ENCODE measurements at regions not wholly inside any gene's neighbourhood (a gene's known extent, or its start where the extent isn't known, plus 50 kb on each side); places are given as distances from the start of the nearest gene placed in this dataset.

DNA sequence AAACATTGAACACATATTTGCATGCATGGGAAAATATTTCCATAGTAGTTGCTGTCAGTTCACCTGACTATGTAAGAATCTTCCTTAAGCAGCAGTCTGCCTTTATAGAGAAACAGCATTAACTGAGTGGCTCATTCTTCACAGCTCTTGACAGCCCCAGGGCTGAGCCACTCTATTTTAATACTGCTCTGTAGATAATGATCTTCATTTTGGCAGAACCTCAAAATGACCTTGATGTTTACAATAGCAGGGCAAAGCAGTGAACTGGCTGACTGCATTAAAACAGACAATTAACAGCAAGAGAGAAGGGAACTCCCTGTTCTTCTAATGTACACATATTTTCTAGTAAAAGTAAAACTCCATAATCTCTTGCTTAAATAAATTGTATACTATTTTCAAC, 580.6 kb upstream of the SOX11 start:
- no peak for DNase-seq

DNA sequence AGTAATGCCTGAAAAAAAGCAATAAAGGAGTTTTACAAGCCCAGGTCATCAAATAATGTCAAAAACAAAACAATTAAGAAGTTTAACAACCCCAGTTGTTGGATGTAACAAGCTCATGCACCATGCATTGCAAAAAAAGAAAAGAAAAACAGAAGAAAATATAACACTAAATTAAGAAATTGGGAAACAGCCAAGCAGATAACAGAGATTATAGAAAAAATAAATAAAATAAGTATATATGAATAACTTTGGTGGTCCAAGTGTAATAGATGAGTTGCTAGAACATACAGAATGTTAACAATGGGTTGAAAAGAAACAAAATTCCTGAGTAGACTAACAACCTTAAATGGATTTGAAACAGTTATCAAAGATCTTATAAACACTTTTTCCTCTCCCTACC, 573.1 kb upstream of the SOX11 start:
- no peak for DNase-seq

DNA sequence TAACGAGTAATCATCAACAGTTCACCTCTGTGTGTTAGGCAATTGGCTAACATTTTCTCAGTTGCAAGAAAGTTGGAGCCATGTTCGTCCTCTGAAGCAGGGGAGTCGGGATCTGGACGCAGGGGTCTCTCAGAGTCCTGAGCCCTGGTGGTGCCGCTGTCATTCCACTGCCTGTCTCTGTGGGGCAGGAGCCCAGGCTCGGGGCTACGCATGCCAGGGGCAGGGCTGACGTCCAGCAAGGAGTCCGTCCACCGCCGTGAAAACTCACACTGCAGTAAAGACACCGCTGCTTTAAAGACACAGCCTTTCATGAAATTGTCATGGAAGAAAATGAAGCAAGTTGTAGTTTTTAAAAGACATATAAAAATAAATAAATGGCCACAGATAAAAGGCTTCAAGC, 571.1 kb upstream of the SOX11 start:
- no peak for DNase-seq

DNA sequence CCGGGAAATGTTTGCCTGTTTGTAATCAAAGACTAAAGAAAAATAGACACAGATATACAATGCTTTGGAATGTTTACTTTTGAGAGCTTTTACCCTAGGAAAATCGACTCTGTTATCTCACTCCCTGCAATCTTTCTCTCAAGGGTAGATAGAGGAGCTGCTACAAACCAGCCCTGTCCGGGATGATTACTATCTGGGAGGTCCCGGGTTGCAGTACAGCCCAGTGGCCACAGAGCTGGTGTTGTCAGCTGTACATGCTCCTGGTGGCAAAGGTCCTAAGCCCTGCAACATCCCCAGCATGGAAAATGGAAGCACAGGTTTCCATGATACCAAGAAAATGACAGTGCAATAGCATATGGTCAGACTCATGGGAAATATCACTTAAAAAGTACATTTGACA, 570.5 kb upstream of the SOX11 start:
- DNase-seq, result no peak

DNA sequence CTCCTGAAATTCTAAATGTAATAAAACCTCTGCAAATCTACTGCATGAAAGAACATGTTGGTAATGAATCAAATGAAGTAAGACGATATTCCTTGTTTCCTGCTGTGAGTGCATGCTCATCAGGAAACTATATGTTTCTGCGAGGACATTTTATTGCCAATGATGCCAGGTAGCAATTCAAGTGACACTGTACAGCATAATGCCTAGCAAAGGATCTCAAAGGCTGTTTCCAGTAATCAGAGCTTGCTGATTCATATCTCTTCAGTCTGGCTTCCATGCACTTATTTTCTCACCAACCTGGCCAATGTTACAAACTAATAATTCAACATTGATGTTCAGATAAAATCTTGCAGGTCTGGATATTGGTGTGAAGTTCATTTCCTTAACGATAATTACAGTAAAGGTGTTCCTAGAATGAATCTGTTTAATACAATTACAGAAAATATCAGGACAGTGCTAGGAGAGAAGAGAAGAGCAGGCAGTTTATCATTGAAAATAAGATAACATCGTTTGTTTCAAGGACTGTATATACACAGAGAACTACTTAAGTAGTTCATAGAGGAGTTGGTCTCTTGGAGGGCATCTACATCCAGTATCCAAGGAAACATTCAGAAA, 568.5 kb upstream of the SOX11 start:
- DNase-seq, result no peak

DNA sequence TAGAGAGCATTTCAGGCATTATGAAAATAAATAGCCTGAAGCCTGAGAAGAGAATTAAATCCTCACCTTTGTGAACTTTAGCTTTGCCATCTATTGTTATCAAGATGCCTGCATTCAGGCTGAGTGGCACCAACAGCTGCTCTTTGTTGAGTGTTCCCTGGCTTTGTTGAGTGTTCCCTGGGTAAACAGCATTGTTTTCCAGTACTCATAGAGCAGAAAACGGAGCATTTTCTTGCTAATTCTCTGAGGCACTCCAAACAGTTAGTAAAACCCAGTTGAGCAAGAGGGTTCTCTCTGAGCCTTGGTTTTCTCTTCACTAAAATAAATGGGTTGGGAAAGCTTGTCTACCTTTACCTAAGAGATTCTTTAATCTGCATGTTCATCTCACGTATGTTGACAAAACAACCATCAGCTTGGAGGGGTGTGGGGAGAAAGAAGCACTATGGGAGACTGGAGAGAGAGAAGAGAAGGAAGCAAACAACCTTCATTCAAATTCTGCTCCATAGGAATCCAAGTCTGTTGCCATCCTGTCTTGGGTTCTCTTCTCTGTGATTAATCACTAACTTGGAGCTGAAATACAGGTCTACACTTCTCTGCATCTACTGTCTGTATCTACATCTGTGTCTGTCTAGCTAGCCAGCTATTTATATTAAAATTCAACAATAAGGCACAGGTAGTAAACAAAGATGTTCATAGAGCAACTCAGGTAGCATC, 567.0 kb upstream of the SOX11 start:
- DNase-seq, result no peak

DNA sequence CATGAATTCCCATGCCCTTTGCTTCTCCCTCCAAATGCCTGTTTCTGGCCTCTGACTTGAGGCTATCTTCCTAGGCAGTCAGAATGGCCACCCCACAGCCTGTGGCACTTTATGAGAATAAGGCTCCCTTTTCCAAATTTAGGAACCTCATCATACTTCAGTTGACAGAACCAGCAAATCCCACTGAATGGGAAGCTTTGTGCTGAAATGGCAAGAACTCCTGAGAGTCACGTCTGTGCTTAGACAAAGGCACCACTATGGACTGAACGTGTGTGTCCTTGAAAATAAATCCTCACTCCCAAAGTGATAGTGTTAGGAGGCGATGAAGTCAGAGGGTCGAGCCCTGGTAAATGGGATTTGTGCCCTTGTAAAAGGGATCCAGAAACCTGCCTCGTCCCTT, 559.9 kb upstream of the SOX11 start:
- no peak for DNase-seq

DNA sequence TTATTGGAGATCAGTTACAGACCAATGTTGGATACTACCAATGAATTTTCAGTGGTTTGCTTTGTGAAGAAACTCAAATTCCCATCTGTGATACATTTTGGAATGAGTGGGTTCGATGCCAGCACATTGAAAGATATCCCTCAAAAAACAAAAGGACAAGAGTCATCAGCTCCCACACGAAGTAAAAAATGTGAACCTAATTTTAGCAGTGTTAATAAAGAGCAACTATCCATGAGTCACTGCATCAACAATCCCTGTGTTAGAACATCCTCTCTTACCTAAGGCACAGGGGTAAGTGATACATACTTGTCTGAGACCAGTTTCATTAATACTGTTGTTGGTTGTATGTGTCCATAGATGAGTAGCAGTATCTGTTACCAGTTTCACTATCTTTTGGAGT, 551.8 kb upstream of the SOX11 start:
- DNase-seq, result no peak

DNA sequence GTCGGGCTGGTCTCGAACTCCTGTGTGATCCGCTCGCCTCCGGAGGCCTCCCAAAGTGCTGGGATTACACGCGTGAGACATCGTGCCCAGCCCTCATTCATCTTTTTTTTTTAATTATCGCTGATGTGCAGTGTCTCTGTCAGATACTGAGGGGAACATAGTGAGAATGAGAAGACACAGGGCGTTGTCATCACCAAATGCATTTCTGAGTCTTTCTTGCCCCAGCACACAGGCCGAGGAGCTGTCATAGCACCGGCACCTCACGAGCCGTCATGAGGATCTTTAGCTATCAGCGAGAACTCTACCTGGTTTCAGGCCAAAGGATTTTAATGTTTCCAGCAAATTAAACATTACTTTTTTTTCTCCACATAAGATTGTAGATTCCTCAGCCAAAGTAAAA, 548.0 kb upstream of the SOX11 start:
- no peak for DNase-seq

DNA sequence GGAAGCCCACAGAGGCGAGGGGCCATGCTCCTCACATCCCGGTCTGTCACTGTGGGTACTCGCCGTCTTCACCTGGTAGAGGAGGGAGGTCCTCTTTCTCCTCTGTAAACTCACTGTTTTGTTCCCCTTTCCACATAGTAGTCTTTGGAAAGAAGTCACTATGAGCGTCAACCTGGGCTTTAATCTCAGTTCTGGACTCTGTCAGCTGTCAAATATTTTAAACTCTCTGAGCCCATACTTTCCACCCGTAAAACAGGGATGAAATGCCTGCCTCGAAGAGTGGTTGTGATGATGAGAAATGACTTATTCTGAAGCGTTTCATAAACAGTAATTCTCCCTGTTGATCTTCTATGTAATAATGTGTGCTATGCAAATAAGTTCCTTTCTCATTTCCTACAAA, 547.1 kb upstream of the SOX11 start:
- DNase-seq, result no peak

DNA sequence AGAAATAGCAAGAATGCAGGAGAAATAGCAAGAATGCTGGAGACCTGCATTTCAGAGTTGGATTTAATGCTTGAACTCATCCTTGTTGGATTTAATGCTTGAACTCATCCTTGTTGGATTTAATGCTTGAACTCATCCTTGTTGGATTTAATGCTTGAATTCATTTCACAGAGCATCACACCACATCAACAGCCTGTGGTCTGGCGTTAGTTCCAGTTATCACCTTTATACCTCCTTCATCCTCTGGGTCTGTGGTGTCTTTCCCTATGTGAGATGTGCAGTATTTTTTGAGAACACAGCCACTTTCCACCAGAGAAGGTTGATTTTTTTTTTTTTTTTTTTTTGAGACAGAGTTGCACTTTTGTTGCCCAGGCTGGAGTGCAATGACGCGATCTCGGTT, 546.4 kb upstream of the SOX11 start:
- DNase-seq, result no peak

DNA sequence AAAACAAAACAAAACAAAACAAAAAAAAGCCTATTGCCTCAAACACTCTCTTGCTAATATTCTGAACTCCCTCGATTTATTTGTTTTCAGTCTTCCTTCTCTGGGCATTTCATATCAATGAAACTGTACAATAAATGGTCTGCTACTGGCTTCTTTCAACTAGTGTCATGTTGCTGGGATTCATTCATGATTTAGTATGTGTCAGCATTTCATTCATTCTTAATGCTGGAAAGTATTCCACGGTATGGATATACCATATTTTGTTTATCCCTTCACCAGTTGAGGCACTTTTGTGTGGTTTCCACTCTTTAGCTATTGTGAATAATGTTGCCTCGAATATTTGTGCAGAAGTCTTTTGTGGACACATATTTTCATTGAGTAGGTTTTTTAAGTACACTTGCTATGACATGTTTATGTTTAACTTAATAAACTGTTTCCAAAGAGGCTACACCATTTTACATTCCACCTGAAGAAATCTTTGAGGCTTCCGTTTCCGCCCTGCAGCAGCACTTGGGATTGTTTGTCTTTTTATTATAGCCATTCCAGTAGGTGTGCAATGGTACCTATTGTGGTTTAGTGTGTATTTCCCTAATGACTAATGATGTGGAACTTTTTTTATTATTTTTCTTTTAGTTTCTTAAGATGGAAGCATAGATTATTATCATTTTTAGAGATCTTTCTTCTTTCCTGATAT, 543.6 kb upstream of the SOX11 start:
- no peak for DNase-seq

DNA sequence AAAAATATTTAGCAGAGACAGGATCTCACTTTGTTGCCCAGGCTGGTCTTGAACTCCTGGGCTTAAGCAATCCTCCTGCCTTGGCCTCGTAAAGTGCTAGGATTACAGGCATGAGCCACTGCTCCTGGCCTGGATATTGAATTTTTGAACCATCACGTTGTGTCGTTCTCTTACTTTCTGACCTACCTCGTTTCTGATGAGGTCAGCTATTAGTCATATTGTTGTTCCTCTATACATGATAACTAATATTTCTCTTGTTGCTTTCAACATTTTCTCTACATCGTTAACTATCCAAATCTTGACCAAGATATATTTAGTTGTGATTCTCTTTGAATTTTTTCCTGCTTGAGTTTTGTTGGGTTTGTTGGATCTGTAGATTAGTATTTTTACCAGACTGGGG, 541.3 kb upstream of the SOX11 start:
- DNase-seq, result no peak

DNA sequence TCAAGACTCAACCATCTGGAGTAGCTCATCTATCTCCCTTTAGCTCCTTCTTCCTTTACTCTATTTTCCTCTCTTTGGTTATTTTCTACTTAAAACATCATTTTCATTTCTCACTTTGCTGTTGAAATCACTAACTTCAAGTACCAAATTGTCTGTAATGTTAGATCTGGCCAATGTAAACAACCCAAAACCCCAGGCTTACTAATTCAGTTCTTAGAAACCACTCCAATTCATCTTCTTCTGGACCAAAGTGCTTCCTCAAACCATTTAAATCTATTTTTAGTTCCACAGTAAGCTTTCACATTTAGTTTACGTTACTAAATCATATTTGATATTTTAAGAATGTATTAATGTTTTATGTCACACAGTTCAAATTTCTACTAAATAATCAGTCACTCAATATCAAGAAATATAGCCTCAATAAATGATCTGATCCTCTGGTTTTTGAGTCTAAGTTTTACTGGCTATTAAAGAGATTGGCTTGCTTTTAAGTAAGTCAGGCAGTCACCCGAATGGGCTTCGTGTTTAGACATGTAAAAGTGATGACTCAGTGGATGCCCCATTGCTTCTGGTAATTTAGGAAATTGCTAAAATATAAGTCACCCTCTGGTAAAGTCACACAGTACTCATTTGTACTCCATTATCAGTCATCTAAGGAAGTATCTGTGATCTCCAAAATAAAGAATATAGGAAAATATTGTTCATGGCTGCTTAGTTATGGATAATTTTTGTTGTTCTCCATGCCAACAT, 527.2 kb upstream of the SOX11 start:
- DNase-seq, result no peak

DNA sequence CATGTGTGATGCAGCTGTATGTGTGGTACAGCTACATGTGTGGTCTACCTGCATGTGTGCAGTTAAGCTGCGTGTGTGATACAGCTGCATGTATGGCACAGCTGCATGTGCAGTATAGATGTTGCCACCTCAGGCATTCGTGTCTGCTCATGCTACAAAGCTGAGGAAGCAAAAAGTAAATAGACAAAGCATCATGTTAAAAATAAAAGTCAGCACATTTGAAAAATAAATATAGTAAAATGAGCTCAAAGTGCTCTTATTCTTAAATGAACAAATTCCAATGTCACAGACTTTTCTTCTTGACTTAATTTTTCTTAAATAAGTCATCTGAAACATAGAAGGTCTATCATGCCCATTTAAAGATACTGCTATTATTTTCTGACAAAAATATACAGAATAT, 519.3 kb upstream of the SOX11 start:
- DNase-seq, result no peak

DNA sequence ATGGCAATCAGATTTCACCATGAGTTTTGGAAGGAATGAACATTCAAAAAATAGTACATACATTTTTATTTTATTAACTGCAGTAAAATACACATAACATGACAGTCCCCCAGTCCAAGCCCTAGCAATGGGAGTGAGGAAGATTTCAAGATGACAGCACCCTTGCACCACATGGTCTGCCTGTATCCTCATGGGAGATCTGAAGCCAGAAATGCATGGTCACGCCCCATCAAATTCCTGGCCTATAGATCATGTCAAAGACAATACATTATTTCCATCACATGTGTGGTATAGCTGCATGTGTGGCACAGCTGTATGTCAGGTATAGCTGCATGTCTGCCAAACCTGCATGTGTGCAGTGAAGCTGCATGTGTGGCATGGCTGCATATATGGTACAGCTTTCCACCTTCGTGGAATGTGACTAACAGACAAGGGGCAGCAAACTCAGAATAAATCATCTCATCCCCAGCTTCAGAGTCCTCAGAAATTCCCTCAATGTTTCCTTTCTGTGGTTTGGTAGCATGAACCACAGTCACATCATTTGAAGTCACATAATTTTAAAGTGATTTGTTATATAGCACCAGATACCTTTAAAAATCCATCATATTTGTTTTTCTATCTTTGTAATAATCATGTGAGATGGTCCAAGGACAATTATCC, 518.2 kb upstream of the SOX11 start:
- no peak for DNase-seq

DNA sequence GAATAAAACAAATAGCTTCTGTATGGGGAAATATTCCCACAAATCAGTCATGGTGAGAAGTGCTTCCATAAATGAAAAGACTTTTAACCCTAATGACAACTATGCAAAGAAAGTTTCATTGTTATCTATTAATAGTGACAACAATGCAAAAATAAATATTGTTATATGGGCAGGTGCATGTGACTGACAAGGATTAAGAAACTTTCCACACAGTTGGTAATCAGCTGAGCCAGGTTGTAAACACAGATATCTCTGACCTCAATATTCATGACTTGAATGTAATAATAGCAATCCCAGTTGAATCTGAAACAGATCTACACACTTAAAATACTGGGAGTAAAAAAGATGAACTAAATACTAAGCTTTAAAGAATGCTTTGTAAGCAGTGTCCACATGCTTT, 517.0 kb upstream of the SOX11 start:
- DNase-seq, result no peak

DNA sequence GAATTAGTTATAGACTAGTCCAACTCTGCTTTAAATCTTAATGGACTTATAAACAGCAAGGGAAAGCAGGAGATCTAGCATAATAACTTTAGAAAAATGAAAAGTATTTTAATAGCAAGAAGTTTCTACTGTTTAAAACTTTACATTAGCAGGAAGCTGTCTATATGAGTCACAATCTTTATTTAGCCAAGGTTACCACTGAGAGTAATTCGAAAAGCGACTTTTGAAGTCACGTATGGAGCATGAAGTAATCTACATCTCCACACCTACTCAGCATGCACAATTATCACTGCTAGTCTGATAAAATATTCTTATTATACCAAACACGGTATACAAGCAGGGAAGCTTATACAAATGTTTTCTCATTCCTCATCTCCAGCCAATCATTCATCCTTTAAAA, 515.4 kb upstream of the SOX11 start:
- DNase-seq, result no peak

DNA sequence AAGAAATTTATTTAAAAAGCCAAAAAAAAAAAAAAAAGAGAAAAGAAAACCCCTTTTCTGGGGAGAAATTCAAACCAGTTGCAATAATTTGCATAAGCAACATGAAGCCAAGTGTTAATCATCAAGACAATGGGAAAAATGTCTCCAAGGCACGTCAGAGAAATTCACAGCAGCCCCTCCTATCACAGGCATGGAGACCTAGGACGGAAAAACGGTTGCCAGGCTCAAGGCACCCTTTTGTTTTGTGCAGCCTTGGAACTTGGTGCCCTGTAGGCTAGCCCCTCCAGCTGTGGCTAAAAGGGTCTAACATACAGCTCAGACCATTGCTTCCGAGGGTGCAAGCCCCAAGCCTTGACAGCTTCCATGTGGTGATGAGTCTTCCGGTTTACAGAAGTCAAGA, 509.2 kb upstream of the SOX11 start:
- DNase-seq, result no peak

DNA sequence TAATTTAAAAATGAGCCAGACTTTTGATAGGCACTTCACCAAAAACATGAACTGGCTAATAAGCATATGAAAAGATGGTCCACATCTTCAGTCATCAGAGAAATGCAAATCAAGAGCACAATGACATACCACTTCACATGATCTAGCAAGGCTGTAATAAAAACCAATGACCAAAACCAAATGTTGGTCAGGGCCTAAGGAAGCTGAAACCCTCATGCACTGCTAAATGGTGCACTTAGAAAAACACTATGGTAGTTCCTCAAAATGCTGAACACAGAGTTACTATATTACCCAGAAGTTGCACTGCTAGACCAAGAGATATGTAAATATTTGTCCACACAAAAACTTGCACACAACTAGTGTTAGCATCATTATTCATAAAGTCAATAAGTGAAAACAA, 504.9 kb upstream of the SOX11 start:
- DNase-seq, result no peak

DNA sequence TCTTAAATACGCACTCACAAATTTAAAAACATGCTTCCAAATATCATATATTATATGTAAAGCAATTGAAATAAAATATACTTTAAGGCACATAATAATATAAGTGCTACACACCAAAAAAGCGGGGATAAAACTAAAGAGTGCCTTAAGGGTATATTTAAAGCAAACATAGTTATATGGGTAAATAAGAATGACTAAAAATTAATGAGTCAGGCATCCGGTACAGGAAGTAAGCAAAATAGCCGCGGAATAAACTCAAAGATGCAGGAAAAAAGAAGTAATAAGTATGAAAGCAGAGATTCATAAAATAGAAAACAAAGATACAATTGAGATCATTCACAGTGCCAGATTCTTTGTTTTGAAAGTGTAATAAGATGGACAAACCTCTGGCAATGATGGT, 503.5 kb upstream of the SOX11 start:
- no peak for DNase-seq

DNA sequence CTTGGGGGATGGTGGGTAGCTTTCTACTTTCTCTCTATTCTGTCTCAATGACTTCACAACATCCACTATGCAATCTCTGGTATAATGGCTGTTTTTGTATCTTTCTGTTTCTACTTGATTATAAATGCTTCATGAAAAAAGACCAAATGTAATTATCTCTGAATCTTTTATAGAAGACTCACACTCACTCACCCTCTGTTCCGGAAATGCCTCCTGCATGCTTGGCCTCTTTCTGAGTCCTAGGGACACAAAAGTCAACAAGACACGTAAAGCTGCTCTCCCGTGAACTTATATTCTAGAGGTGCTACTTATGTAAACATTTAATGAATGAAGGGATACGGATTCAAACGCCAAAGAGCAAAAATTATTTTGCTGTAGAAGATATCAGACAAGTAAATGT, 502.2 kb upstream of the SOX11 start:
- no peak for DNase-seq

DNA sequence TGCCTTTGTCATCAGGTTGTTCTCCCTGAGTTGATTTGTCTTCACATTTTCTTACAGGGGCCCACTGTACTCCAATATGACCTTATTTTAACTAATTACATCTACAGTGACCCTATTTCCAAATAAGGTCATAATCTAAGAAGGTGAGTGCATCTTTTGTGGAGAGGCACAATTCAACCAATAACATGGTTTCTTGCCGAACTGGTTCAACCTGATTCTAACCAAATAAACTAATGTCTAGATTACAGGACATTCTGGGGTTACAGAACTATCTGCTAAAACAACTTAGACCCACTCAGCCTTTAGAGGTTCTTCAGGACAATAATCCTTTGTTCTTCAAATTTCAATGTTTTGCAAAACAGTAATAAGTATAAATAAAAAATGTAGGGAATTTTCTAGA, 496.5 kb upstream of the SOX11 start:
- DNase-seq, result no peak

Data from activated CD8-positive, alpha-beta memory T cell treated with anti-CD3 and anti-CD28 coated beads, Interleukin-2, amount 50 U/mL, for 48 hours (primary cell).